ENCODE measurements at regions not wholly inside any gene's neighbourhood (a gene's known extent, or its start where the extent isn't known, plus 50 kb on each side); places are given as distances from the start of the nearest gene placed in this dataset.

- intact Hi-C loops (cut with DNase I): no loop called here
- TF ChIP-seq CTCF (IDR thresholded peaks at IDR 0.05) (no peak), POLR2AphosphoS5 (IDR thresholded peaks at IDR 0.05; ENCODE audit: insufficient read depth in 1 of 2, low read depth in 1 of 2) (no peak), POLR2A (IDR thresholded peaks at IDR 0.05) (no peak)
- H3K36me3 ChIP-seq: no peaks in the 10 kb centered on the region
Measured at GRCh38 chr10:118817328-118818068, 62.7 kb upstream of the CACUL1 start.

GRCh38 chr10:118818621-118819221 is 64.0 kb upstream of the CACUL1 start:
- H3K27me3 ChIP-seq: no peaks in the 10 kb centered on the region
- no peak for TF ChIP-seq CTCF (IDR thresholded peaks at IDR 0.05)
- TF ChIP-seq POLR2A (IDR thresholded peaks at IDR 0.05): no peak
- no peak for TF ChIP-seq POLR2AphosphoS5 (IDR thresholded peaks at IDR 0.05; ENCODE audit: insufficient read depth in 1 of 2, low read depth in 1 of 2)
- intact Hi-C loops (cut with DNase I): no loop called here
- no peaks in the 10 kb centered on the region for H3K36me3 ChIP-seq
- H3K27ac ChIP-seq: no peak overlapping the region
- H3K4me1 ChIP-seq: no peaks in the 10 kb centered on the region
- no peak for DNase-seq (ENCODE audit: extremely low spot score in 2 of 2)
- no peak overlapping the region for H3K4me3 ChIP-seq
- H3K9me3 ChIP-seq: no peaks in the 10 kb centered on the region

More at GRCh38 chr10:118817328-118818068, 62.7 kb upstream of the CACUL1 start:
- Histone ChIP-seq H3K27me3 (no peaks in the 10 kb centered on the region), H3K4me1 (no peaks in the 10 kb centered on the region), H3K9me3 (no peaks in the 10 kb centered on the region), H3K4me3 (no peak overlapping the region), H3K27ac (no peak overlapping the region)
- DNase-seq (ENCODE audit: extremely low spot score in 2 of 2): no peak

GRCh38 chr10:118820326-118821116 is 65.8 kb upstream of the CACUL1 start:
- Histone ChIP-seq H3K27me3 (no peaks in the 10 kb centered on the region), H3K27ac (no peak overlapping the region), H3K4me3 (no peak overlapping the region), H3K36me3 (no peaks in the 10 kb centered on the region), H3K9me3 (no peaks in the 10 kb centered on the region), H3K4me1 (no peaks in the 10 kb centered on the region)
- DNase-seq (ENCODE audit: extremely low spot score in 2 of 2): no peak
- no peak for TF ChIP-seq POLR2A (IDR thresholded peaks at IDR 0.05)
- no peak for TF ChIP-seq POLR2AphosphoS5 (IDR thresholded peaks at IDR 0.05; ENCODE audit: insufficient read depth in 1 of 2, low read depth in 1 of 2)
- no peak for TF ChIP-seq CTCF (IDR thresholded peaks at IDR 0.05)
- intact Hi-C loops (cut with DNase I): no loop called here

GRCh38 chr10:118823256-118823907 is 68.6 kb upstream of the CACUL1 start:
- H3K4me1 ChIP-seq: no peaks in the 10 kb centered on the region
- no peak for TF ChIP-seq POLR2AphosphoS5 (IDR thresholded peaks at IDR 0.05; ENCODE audit: insufficient read depth in 1 of 2, low read depth in 1 of 2)
- no peak overlapping the region for H3K27ac ChIP-seq
- H3K9me3 ChIP-seq: no peaks in the 10 kb centered on the region
- intact Hi-C loops (cut with DNase I): no loop called here
- no peaks in the 10 kb centered on the region for H3K36me3 ChIP-seq
- H3K27me3 ChIP-seq: no peaks in the 10 kb centered on the region
- H3K4me3 ChIP-seq: no peak overlapping the region
- DNase-seq (ENCODE audit: extremely low spot score in 2 of 2): no peak

GRCh38 chr10:118827053-118827452 is 72.3 kb upstream of the CACUL1 start:
- intact Hi-C loops (cut with DNase I): no loop called here
- DNase-seq (ENCODE audit: extremely low spot score in 2 of 2): no peak
- no peaks in the 10 kb centered on the region for H3K36me3 ChIP-seq
- H3K27ac ChIP-seq: no peak overlapping the region
- H3K4me1 ChIP-seq: peaks cover 6% of the 10 kb centered on the region
- H3K27me3 ChIP-seq: no peaks in the 10 kb centered on the region
- H3K9me3 ChIP-seq: no peaks in the 10 kb centered on the region
- no peak overlapping the region for H3K4me3 ChIP-seq
- TF ChIP-seq POLR2AphosphoS5 (IDR thresholded peaks at IDR 0.05; ENCODE audit: insufficient read depth in 1 of 2, low read depth in 1 of 2) (no peak), CTCF (IDR thresholded peaks at IDR 0.05) (no peak), POLR2A (IDR thresholded peaks at IDR 0.05) (no peak)
